H9 (cell line): ENCODE measurements at regions not wholly inside any gene's neighbourhood (a gene's known extent, or its start where the extent isn't known, plus 50 kb on each side); places are given as distances from the start of the nearest gene placed in this dataset.

Experiments
- DNase-seq: peaks from one replicate; pipeline ENCODE4 v3.0.0-alpha.2; 2017
- H2AFZ ChIP-seq: one replicate; pipeline ENCODE4 v1.6.1; 2013; ENCODE audit warnings: mild to moderate bottlenecking, low read length, control low read depth, moderate library complexity
- H2AK5ac ChIP-seq: 2 replicates; pipeline ENCODE4 v1.6.1; 2013; ENCODE audit warnings: low read length, control low read depth, mixed read lengths; ENCODE audit not compliant: insufficient read length
- H2BK120ac ChIP-seq: one replicate; pipeline ENCODE4 v1.6.1; 2013; ENCODE audit warnings: low read depth, mild to moderate bottlenecking, low read length, control low read depth, inconsistent platforms; ENCODE audit not compliant: poor library complexity, severe bottlenecking
- H2BK12ac ChIP-seq: 2 replicates; pipeline ENCODE4 v1.6.1; 2013; ENCODE audit warnings: low read length, control low read depth, mixed read lengths, low read depth; ENCODE audit not compliant: insufficient read length
- H2BK15ac ChIP-seq: 2 replicates; pipeline ENCODE4 v1.6.1; 2013; ENCODE audit warnings: low read depth, low read length, control low read depth
- H2BK20ac ChIP-seq: one replicate; pipeline ENCODE4 v1.6.1; 2013; ENCODE audit warnings: low read depth, mild to moderate bottlenecking, low read length, control low read depth, inconsistent platforms; ENCODE audit not compliant: poor library complexity, severe bottlenecking
- H2BK5ac ChIP-seq: 2 replicates; pipeline ENCODE4 v1.6.1; 2013; ENCODE audit warnings: low read length, control low read depth, mixed read lengths; ENCODE audit not compliant: insufficient read length
- H3K14ac ChIP-seq: 2 replicates; pipeline ENCODE4 v1.6.1; 2013; ENCODE audit warnings: low read length, control low read depth; ENCODE audit not compliant: insufficient read depth
- H3K18ac ChIP-seq: 2 replicates; pipeline ENCODE4 v1.6.1; 2013; ENCODE audit warnings: low read depth, mild to moderate bottlenecking, mixed read lengths, low read length, control low read depth; ENCODE audit not compliant: insufficient read length
- H3K23ac ChIP-seq: 2 replicates; pipeline ENCODE4 v1.6.1; 2013; ENCODE audit warnings: low read length, control low read depth, mixed read lengths, low read depth; ENCODE audit not compliant: insufficient read length
- H3K23me2 ChIP-seq: 2 replicates; pipeline ENCODE4 v1.6.1; 2013; ENCODE audit warnings: low read depth, mild to moderate bottlenecking, mixed read lengths, low read length, control low read depth; ENCODE audit not compliant: insufficient read length, poor library complexity, severe bottlenecking
- H3K27ac ChIP-seq: 2 replicates; pipeline ENCODE4 v1.5.1; 2013; ENCODE audit warnings: low read length, control low read depth, mixed read lengths, low read depth; ENCODE audit not compliant: insufficient read length
- H3K27me3 ChIP-seq: 2 replicates; pipeline ENCODE4 v1.6.1; 2013; ENCODE audit warnings: low read length, control low read depth, inconsistent platforms; ENCODE audit not compliant: insufficient read depth
- H3K4ac ChIP-seq: 2 replicates; pipeline ENCODE4 v1.6.1; 2013; ENCODE audit warnings: low read depth, mild to moderate bottlenecking, control low read depth, inconsistent platforms, low read length, moderate library complexity
- H3K4me1 ChIP-seq: 2 replicates; pipeline ENCODE4 v1.6.1; 2013; ENCODE audit warnings: low read length, control low read depth, inconsistent platforms; ENCODE audit not compliant: insufficient read depth
- H3K4me2 ChIP-seq: 2 replicates; pipeline ENCODE4 v1.6.1; 2013; ENCODE audit warnings: low read length, control low read depth, mixed read lengths; ENCODE audit not compliant: insufficient read length, insufficient read depth
- H3K56ac ChIP-seq: 2 replicates; pipeline ENCODE4 v1.6.1; 2013; ENCODE audit warnings: low read depth, mild to moderate bottlenecking, mixed read lengths, low read length, control low read depth; ENCODE audit not compliant: insufficient read length
- H3K79me1 ChIP-seq: 2 replicates; pipeline ENCODE4 v1.6.1; 2013; ENCODE audit warnings: low read depth, mild to moderate bottlenecking, moderate library complexity, low read length, control low read depth, inconsistent platforms; ENCODE audit not compliant: insufficient read depth, poor library complexity, severe bottlenecking
- H3K79me2 ChIP-seq: 2 replicates; pipeline ENCODE4 v1.6.1; 2013; ENCODE audit warnings: low read length, control low read depth, inconsistent platforms; ENCODE audit not compliant: insufficient read depth
- H3K9ac ChIP-seq: 2 replicates; pipeline ENCODE4 v1.6.1; 2013; ENCODE audit warnings: low read length, control low read depth, mixed read lengths; ENCODE audit not compliant: insufficient read length; ENCODE audit errors: extremely low read depth
- H3K9me3 ChIP-seq: one replicate; pipeline ENCODE4 v1.6.1; 2013; ENCODE audit warnings: low read depth, low read length, inconsistent platforms; ENCODE audit not compliant: control insufficient read depth
- H3T11ph ChIP-seq: one replicate; pipeline ENCODE4 v1.6.1; 2013; ENCODE audit warnings: mild to moderate bottlenecking, low read length, control low read depth, inconsistent platforms
- H4K20me1 ChIP-seq: one replicate; pipeline ENCODE4 v1.6.1; 2013; ENCODE audit not compliant: control insufficient read depth, insufficient read length, insufficient read depth
- H4K5ac ChIP-seq: 2 replicates; pipeline ENCODE4 v1.6.1; 2013; ENCODE audit warnings: low read depth, mild to moderate bottlenecking, mixed read lengths, low read length, control low read depth; ENCODE audit not compliant: insufficient read length
- H4K8ac ChIP-seq: replicated peaks from 2 replicates; pipeline ENCODE4 v1.6.1; 2013; ENCODE audit warnings: low read length, control low read depth, mixed read lengths, low read depth; ENCODE audit not compliant: insufficient read length
- H4K91ac ChIP-seq: 2 replicates; pipeline ENCODE4 v1.6.1; 2013; ENCODE audit warnings: low read depth, mild to moderate bottlenecking, moderate library complexity, mixed read lengths, low read length, control low read depth; ENCODE audit not compliant: insufficient read length
- H3K27ac Mint-ChIP-seq, 3 experiments: 2 replicates in 2 of 3; 3 replicates in 1 of 3; pipeline ENCODE4 v1.8.0; 2020 to 2021; ENCODE audit warnings: mixed read lengths in 3 of 3, mild to moderate bottlenecking in 1 of 3, moderate library complexity in 1 of 3
- H3K27me3 Mint-ChIP-seq: 2 replicates; pipeline ENCODE4 v1.8.0; 2021; ENCODE audit warnings: low read depth, mild to moderate bottlenecking, moderate library complexity, mixed read lengths
- H3K36me3 Mint-ChIP-seq, 3 experiments: 2 replicates in 2 of 3; 3 replicates in 1 of 3; pipeline ENCODE4 v1.8.0; 2020 to 2021; ENCODE audit warnings: low read depth in 3 of 3, mixed read lengths in 3 of 3; ENCODE audit not compliant: insufficient read depth in 1 of 3
- H3K4me1 Mint-ChIP-seq, 2 experiments: 2 replicates each; pipeline ENCODE4 v1.8.0; 2020; ENCODE audit warnings: mixed read lengths in 2 of 2
- H3K4me3 Mint-ChIP-seq, 2 experiments: 2 replicates in 1 of 2; 3 replicates in 1 of 2; pipeline ENCODE4 v1.8.0; 2020 to 2021; ENCODE audit warnings: mild to moderate bottlenecking in 2 of 2, mixed read lengths in 2 of 2, moderate library complexity in 1 of 2
- H3K9me3 Mint-ChIP-seq, 2 experiments: 2 replicates in 1 of 2; 3 replicates in 1 of 2; pipeline ENCODE4 v1.8.0; 2020; ENCODE audit warnings: mild to moderate bottlenecking in 2 of 2, mixed read lengths in 2 of 2, moderate library complexity in 1 of 2
- WGBS: extraction: QIAGEN DNeasy Blood & Tissue Kit; methylation state at CpG from one replicate; pipeline ENCODE4 v1.1.7; 2013; ENCODE audit warnings: missing lambda C conversion rate, low lambda C conversion rate, mixed read lengths; ENCODE audit not compliant: insufficient read length; ENCODE audit errors: extremely low coverage; 5-methylcytosine and 5-hydroxymethylcytosine counted together
- TF ChIP-seq, protein P1 (sequence below): fragments of 200-600 bp; sonication (generic); conservative IDR thresholded peaks from 3 replicates; pipeline ENCODE4 v1.8.0; 2021; ENCODE audit warnings: antibody characterized with exemption, mild to moderate bottlenecking

DNA sequence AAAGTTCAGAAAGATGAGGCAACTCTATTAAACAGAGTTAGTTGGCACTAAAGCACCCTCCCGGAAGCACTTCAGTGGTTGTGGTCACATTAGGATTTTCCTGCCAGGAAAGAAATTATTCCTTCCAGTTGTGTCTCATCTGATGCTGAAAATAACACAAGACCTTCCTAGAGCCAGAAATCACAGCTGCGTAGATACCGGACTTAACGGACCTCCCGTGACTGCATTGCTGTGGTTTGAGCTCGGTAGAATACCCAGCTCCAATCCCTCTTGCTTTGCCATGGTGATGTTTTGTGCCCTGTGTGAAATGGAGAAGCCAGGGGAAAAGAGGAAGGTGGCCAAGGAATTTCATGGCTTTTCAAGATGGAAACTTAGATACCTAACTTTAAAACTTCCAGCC is 215.0 kb upstream of the IGF1R start:
- Mint-ChIP-seq H3K27ac (no peak overlapping the region), H3K4me1 (no peaks in the 10 kb centered on the region), H3K36me3 (peaks cover 0 to 10% (median 3%) of the 10 kb centered on the region in 3 experiments; a peak in 5 of 7 replicates), H3K9me3 (peaks cover 18 to 19% of the 10 kb centered on the region in 2 experiments), H3K27me3 (peaks cover 50% of the 10 kb centered on the region), H3K4me3 (no peak overlapping the region)
- Histone ChIP-seq H2BK20ac (no peak overlapping the region), H3K4ac (no peak overlapping the region), H3K27ac (no peak overlapping the region), H4K5ac (no peak overlapping the region), H4K8ac (no peak overlapping the region), H3K79me1 (no peaks in the 10 kb centered on the region), H2BK5ac (no peak overlapping the region), H3K23me2 (no peaks in the 10 kb centered on the region), H3K27me3 (no peaks in the 10 kb centered on the region; the same call in 1 of the 2 replicates), H3K4me1 (no peaks in the 10 kb centered on the region), H3K4me2 (no peak overlapping the region), H2BK15ac (no peak overlapping the region), H3K56ac (no peak overlapping the region), H3K23ac (no peak overlapping the region), H3K9me3 (no peaks in the 10 kb centered on the region), H3K18ac (no peak overlapping the region), H4K20me1 (no peaks in the 10 kb centered on the region), H3K14ac (no peak overlapping the region), H3K79me2 (no peaks in the 10 kb centered on the region), H2BK12ac (no peak overlapping the region), H2BK120ac (no peak overlapping the region), H3K9ac (no peak overlapping the region), H3T11ph (no peak overlapping the region), H4K91ac (no peak overlapping the region), H2AK5ac (no peak overlapping the region), H2AFZ (no peak overlapping the region)
- no peak for DNase-seq
- TF ChIP-seq, protein P1, sequence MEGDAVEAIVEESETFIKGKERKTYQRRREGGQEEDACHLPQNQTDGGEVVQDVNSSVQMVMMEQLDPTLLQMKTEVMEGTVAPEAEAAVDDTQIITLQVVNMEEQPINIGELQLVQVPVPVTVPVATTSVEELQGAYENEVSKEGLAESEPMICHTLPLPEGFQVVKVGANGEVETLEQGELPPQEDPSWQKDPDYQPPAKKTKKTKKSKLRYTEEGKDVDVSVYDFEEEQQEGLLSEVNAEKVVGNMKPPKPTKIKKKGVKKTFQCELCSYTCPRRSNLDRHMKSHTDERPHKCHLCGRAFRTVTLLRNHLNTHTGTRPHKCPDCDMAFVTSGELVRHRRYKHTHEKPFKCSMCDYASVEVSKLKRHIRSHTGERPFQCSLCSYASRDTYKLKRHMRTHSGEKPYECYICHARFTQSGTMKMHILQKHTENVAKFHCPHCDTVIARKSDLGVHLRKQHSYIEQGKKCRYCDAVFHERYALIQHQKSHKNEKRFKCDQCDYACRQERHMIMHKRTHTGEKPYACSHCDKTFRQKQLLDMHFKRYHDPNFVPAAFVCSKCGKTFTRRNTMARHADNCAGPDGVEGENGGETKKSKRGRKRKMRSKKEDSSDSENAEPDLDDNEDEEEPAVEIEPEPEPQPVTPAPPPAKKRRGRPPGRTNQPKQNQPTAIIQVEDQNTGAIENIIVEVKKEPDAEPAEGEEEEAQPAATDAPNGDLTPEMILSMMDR = no peak
- WGBS = no CpG with 5 or more reads among the region's 6 CpGs
